SK-N-MC (cell line): ENCODE measurements at regions not wholly inside any gene's neighbourhood (a gene's known extent, or its start where the extent isn't known, plus 50 kb on each side); places are given as distances from the start of the nearest gene placed in this dataset.

Experiments
- EZH2 ChIP-seq: fragments of 200-600 bp; sonication (generic); IDR thresholded peaks from one replicate; pipeline ENCODE4 v1.6.1; 2017; ENCODE audit warnings: antibody characterized with exemption
- POLR2AphosphoS5 ChIP-seq: IDR thresholded peaks from 2 replicates; pipeline ENCODE4 v1.6.1; 2012; ENCODE audit warnings: mild to moderate bottlenecking, low read depth, low read length, borderline replicate concordance

GRCh38 chr13:27861165-27861564 is 58.6 kb upstream of the PDX1 start:
- TF ChIP-seq POLR2AphosphoS5 (no peak), EZH2 (no peak)
